ENCODE measurements at regions not wholly inside any gene's neighbourhood (a gene's known extent, or its start where the extent isn't known, plus 50 kb on each side); places are given as distances from the start of the nearest gene placed in this dataset.

- TF ChIP-seq, protein P1, sequence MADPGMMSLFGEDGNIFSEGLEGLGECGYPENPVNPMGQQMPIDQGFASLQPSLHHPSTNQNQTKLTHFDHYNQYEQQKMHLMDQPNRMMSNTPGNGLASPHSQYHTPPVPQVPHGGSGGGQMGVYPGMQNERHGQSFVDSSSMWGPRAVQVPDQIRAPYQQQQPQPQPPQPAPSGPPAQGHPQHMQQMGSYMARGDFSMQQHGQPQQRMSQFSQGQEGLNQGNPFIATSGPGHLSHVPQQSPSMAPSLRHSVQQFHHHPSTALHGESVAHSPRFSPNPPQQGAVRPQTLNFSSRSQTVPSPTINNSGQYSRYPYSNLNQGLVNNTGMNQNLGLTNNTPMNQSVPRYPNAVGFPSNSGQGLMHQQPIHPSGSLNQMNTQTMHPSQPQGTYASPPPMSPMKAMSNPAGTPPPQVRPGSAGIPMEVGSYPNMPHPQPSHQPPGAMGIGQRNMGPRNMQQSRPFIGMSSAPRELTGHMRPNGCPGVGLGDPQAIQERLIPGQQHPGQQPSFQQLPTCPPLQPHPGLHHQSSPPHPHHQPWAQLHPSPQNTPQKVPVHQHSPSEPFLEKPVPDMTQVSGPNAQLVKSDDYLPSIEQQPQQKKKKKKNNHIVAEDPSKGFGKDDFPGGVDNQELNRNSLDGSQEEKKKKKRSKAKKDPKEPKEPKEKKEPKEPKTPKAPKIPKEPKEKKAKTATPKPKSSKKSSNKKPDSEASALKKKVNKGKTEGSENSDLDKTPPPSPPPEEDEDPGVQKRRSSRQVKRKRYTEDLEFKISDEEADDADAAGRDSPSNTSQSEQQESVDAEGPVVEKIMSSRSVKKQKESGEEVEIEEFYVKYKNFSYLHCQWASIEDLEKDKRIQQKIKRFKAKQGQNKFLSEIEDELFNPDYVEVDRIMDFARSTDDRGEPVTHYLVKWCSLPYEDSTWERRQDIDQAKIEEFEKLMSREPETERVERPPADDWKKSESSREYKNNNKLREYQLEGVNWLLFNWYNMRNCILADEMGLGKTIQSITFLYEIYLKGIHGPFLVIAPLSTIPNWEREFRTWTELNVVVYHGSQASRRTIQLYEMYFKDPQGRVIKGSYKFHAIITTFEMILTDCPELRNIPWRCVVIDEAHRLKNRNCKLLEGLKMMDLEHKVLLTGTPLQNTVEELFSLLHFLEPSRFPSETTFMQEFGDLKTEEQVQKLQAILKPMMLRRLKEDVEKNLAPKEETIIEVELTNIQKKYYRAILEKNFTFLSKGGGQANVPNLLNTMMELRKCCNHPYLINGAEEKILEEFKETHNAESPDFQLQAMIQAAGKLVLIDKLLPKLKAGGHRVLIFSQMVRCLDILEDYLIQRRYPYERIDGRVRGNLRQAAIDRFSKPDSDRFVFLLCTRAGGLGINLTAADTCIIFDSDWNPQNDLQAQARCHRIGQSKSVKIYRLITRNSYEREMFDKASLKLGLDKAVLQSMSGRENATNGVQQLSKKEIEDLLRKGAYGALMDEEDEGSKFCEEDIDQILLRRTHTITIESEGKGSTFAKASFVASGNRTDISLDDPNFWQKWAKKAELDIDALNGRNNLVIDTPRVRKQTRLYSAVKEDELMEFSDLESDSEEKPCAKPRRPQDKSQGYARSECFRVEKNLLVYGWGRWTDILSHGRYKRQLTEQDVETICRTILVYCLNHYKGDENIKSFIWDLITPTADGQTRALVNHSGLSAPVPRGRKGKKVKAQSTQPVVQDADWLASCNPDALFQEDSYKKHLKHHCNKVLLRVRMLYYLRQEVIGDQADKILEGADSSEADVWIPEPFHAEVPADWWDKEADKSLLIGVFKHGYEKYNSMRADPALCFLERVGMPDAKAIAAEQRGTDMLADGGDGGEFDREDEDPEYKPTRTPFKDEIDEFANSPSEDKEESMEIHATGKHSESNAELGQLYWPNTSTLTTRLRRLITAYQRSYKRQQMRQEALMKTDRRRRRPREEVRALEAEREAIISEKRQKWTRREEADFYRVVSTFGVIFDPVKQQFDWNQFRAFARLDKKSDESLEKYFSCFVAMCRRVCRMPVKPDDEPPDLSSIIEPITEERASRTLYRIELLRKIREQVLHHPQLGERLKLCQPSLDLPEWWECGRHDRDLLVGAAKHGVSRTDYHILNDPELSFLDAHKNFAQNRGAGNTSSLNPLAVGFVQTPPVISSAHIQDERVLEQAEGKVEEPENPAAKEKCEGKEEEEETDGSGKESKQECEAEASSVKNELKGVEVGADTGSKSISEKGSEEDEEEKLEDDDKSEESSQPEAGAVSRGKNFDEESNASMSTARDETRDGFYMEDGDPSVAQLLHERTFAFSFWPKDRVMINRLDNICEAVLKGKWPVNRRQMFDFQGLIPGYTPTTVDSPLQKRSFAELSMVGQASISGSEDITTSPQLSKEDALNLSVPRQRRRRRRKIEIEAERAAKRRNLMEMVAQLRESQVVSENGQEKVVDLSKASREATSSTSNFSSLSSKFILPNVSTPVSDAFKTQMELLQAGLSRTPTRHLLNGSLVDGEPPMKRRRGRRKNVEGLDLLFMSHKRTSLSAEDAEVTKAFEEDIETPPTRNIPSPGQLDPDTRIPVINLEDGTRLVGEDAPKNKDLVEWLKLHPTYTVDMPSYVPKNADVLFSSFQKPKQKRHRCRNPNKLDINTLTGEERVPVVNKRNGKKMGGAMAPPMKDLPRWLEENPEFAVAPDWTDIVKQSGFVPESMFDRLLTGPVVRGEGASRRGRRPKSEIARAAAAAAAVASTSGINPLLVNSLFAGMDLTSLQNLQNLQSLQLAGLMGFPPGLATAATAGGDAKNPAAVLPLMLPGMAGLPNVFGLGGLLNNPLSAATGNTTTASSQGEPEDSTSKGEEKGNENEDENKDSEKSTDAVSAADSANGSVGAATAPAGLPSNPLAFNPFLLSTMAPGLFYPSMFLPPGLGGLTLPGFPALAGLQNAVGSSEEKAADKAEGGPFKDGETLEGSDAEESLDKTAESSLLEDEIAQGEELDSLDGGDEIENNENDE (IDR thresholded peaks at IDR 0.05; ENCODE audit: insufficient replicate concordance, low read length): no peak
- TF ChIP-seq CTCF (IDR thresholded peaks at IDR 0.05; ENCODE audit: control extremely low read depth in 1 of 3, insufficient read depth in 1 of 3, low read depth in 1 of 3, low read length in 3 of 3) (no peak), YY1 (IDR thresholded peaks at IDR 0.05; ENCODE audit: low read depth, low read length) (no peak), RNF2 (IDR thresholded peaks at IDR 0.05; ENCODE audit: borderline replicate concordance, low read depth, low read length, missing control alignments, poor library complexity, severe bottlenecking) (no peak), CHD1 (IDR thresholded peaks at IDR 0.05; ENCODE audit: low read depth, low read length) (no peak), KDM5A (IDR thresholded peaks at IDR 0.05; ENCODE audit: low read length) (no peak), FOSL1 (IDR thresholded peaks at IDR 0.05; ENCODE audit: insufficient read depth, low read depth, low read length) (no peak), POLR2A (IDR thresholded peaks at IDR 0.05; ENCODE audit: control extremely low read depth in 1 of 2, low read depth in 2 of 2, low read length in 2 of 2) (no peak)
Measured at GRCh38 chr2:168401771-168402170, 54.3 kb upstream of the CERS6 start.
